ENCODE measurements at regions not wholly inside any gene's neighbourhood (a gene's known extent, or its start where the extent isn't known, plus 50 kb on each side); places are given as distances from the start of the nearest gene placed in this dataset.

DNA sequence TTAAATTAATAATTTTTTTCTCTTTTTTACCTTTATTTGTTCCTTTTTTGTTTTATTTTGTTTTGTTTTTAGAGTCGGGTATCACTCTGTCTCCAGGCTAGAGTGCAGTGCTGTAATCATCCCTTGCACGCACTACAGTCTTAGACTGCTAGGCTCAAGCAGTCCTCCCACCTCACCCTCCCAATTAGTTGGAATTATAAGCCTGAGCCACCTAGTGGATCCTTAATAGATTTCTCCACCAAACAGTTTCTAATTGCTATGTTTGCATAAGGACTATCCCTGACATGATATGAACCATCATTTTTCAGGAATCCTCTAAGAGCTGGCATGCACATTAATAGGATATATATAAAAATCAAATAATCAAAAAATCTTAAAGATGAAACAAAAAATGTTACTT is 993.2 kb downstream of the OTOL1 start:
- intact Hi-C loops (cut with micrococcal nuclease), result no loop called here
- Mint-ChIP-seq H3K27ac (no peak overlapping the region), H3K4me1 (ENCODE audit: low read depth) (no peaks in the 10 kb centered on the region), H3K27me3 (ENCODE audit: insufficient read depth) (no peaks in the 10 kb centered on the region), H3K4me3 (no peak overlapping the region), H3K9me3 (peaks cover 3% of the 10 kb centered on the region), H3K36me3 (ENCODE audit: low read depth) (no peaks in the 10 kb centered on the region)
- DNase-seq (ENCODE audit: low spot score), result no peak

DNA sequence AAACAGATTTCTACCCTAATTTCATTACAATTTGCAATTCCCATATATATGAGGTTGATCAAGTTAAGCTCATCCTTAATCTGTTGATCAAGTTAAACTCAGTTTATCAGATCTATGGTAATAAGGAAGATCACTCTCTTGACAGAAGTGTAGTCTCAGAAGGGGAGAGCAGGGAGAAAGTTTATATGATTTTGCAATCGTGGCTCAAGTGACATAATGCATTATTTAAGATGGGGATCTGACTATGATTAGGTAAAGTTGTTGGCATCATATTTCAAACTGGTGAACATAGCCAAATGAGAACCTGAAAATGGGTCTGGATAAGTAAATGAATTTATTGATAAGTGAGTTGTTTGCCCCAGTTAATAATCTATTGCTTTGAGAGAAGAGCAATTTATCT is 995.3 kb downstream of the OTOL1 start:
- no peak overlapping the region for H3K4me3 Mint-ChIP-seq
- no peak for DNase-seq (ENCODE audit: low spot score)
- intact Hi-C loops (cut with micrococcal nuclease), result no loop called here
- H3K27ac Mint-ChIP-seq, result no peak overlapping the region
- H3K36me3 Mint-ChIP-seq (ENCODE audit: low read depth), result no peaks in the 10 kb centered on the region
- H3K9me3 Mint-ChIP-seq, result peaks cover 3% of the 10 kb centered on the region
- H3K27me3 Mint-ChIP-seq (ENCODE audit: insufficient read depth), result no peaks in the 10 kb centered on the region
- H3K4me1 Mint-ChIP-seq (ENCODE audit: low read depth), result no peaks in the 10 kb centered on the region

DNA sequence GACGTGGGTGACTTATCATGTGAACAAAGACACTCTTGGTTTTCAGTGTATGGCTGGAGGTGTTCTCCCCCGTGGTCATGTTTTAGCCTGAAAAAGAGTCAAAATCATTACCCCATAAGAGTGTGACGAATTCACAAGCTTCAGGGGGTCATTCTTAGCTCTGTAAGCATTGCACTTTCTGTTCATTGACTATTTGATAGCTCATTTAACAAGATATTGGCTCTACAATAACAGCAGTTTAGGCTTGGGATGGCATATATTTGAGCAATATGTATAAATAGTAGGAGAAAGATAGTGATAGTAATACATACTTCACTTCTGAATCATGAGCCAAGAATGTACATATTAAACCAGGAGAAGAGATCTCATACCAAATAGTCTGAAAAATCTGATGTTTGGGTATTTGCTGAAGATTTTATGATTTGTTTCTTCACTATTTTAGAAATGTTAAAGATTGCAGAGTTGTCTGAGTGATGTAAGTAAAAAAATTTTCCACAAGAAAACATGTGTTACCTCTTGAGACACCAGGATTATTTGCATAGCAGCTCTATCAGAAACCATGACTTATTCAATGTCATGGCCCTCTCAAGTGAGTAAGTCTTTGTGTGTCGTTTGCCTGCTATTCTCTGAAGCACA is 996.0 kb downstream of the OTOL1 start:
- no peaks in the 10 kb centered on the region for H3K4me1 Mint-ChIP-seq (ENCODE audit: low read depth)
- H3K9me3 Mint-ChIP-seq, result peaks cover 3% of the 10 kb centered on the region
- H3K27me3 Mint-ChIP-seq (ENCODE audit: insufficient read depth), result no peaks in the 10 kb centered on the region
- DNase-seq (ENCODE audit: low spot score), result no peak
- H3K36me3 Mint-ChIP-seq (ENCODE audit: low read depth), result no peaks in the 10 kb centered on the region
- intact Hi-C loops (cut with micrococcal nuclease), result no loop called here
- H3K27ac Mint-ChIP-seq, result no peak overlapping the region
- no peak overlapping the region for H3K4me3 Mint-ChIP-seq

DNA sequence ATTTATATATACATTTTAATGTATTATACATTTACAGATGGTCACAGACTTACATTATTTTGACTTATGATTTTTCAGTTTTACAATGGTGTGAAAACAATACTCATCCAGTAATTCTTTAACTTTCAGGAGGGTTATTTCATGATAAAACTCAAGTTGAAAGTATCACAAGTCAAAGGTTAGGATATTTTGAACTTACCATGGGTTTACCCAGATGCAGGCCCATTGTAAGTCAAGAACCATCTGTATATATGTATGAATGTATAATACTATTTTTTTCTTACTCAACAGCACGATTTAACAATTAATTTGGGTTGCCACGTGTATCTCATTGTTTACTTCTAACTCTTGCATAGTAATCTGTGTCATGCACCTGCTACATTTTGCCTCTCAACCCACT is 1002.0 kb downstream of the OTOL1 start:
- intact Hi-C loops (cut with micrococcal nuclease), result no loop called here
- Mint-ChIP-seq H3K36me3 (ENCODE audit: low read depth) (no peaks in the 10 kb centered on the region), H3K4me3 (no peak overlapping the region), H3K9me3 (no peaks in the 10 kb centered on the region), H3K27me3 (ENCODE audit: insufficient read depth) (no peaks in the 10 kb centered on the region), H3K27ac (no peak overlapping the region), H3K4me1 (ENCODE audit: low read depth) (no peaks in the 10 kb centered on the region)
- no peak for DNase-seq (ENCODE audit: low spot score)

DNA sequence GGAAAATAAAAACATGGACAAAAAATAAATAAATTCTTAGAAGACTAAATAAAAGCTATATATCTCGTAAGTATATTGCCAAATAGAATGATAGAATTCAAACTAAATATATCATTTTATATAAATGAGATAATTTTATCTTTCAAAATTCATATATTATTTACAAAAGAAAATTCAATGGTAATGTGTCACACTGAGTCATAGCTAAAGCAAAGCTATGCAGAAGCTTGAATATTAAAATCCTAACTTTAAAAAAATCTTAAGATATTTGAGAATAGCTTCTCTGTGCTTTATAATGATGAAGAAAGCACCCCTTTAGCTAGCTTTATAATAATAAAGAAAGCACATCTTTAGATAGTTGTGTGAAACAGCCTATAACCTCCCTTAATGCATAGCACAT is 1010.8 kb downstream of the OTOL1 start:
- peaks cover 3% of the 10 kb centered on the region for H3K9me3 Mint-ChIP-seq
- intact Hi-C loops (cut with micrococcal nuclease), result no loop called here
- H3K27ac Mint-ChIP-seq, result no peak overlapping the region
- H3K36me3 Mint-ChIP-seq (ENCODE audit: low read depth), result no peaks in the 10 kb centered on the region
- DNase-seq (ENCODE audit: low spot score), result no peak
- no peaks in the 10 kb centered on the region for H3K27me3 Mint-ChIP-seq (ENCODE audit: insufficient read depth)
- H3K4me1 Mint-ChIP-seq (ENCODE audit: low read depth), result no peaks in the 10 kb centered on the region
- no peak overlapping the region for H3K4me3 Mint-ChIP-seq

- Mint-ChIP-seq H3K9me3 (peaks cover 3% of the 10 kb centered on the region), H3K36me3 (ENCODE audit: low read depth) (no peaks in the 10 kb centered on the region), H3K4me1 (ENCODE audit: low read depth) (no peaks in the 10 kb centered on the region), H3K27ac (no peak overlapping the region), H3K27me3 (ENCODE audit: insufficient read depth) (no peaks in the 10 kb centered on the region), H3K4me3 (no peak overlapping the region)
- no peak for DNase-seq (ENCODE audit: low spot score)
- intact Hi-C loops (cut with micrococcal nuclease), result no loop called here
Measured at GRCh38 chr3:162512488-162512887, 1015.9 kb downstream of the OTOL1 start.

DNA sequence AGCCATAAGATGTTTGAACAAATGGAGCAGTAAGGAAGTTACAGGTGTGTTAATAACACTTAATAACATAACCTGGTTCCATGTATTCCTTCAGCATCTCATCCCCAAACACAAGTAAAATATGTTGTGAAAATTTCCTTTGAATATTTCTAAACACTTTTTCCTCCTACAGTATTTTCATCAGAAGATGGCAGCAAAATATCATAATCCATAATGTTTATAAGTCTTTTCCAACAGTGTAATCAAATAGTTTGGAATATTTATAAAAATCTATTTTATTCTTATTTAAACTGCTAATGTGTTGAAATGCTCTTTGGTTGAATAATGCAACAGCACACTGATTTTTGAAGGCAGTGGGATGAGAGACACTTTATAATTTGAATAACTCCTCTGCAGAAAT is 1020.5 kb downstream of the OTOL1 start:
- no peaks in the 10 kb centered on the region for H3K9me3 Mint-ChIP-seq
- intact Hi-C loops (cut with micrococcal nuclease), result no loop called here
- H3K4me1 Mint-ChIP-seq (ENCODE audit: low read depth), result no peaks in the 10 kb centered on the region
- no peak for DNase-seq (ENCODE audit: low spot score)
- H3K27ac Mint-ChIP-seq, result no peak overlapping the region
- no peaks in the 10 kb centered on the region for H3K27me3 Mint-ChIP-seq (ENCODE audit: insufficient read depth)
- H3K36me3 Mint-ChIP-seq (ENCODE audit: low read depth), result no peaks in the 10 kb centered on the region
- H3K4me3 Mint-ChIP-seq, result no peak overlapping the region

DNA sequence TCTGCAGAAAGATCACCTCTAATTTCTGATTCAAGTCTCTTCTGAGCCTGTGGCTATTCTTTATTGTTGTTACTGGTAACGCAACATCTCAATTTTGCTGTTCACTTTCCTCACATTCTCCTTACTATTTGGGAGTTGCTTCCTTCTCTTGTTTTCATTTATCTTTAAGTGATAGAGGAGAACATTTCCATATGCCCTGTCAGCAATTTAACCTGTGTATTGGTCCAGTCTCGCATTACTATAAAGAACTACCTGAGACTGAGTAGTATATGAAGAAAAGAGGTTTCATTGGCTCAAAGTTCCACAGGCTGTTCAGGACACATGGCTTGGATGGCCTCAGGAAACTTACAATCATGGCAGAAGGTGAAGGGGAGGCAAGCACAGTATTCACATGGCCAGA is 1025.1 kb downstream of the OTOL1 start:
- no peaks in the 10 kb centered on the region for H3K4me1 Mint-ChIP-seq (ENCODE audit: low read depth)
- H3K9me3 Mint-ChIP-seq, result no peaks in the 10 kb centered on the region
- no peaks in the 10 kb centered on the region for H3K36me3 Mint-ChIP-seq (ENCODE audit: low read depth)
- H3K27ac Mint-ChIP-seq, result no peak overlapping the region
- no peaks in the 10 kb centered on the region for H3K27me3 Mint-ChIP-seq (ENCODE audit: insufficient read depth)
- H3K4me3 Mint-ChIP-seq, result no peak overlapping the region
- intact Hi-C loops (cut with micrococcal nuclease), result no loop called here
- no peak for DNase-seq (ENCODE audit: low spot score)

DNA sequence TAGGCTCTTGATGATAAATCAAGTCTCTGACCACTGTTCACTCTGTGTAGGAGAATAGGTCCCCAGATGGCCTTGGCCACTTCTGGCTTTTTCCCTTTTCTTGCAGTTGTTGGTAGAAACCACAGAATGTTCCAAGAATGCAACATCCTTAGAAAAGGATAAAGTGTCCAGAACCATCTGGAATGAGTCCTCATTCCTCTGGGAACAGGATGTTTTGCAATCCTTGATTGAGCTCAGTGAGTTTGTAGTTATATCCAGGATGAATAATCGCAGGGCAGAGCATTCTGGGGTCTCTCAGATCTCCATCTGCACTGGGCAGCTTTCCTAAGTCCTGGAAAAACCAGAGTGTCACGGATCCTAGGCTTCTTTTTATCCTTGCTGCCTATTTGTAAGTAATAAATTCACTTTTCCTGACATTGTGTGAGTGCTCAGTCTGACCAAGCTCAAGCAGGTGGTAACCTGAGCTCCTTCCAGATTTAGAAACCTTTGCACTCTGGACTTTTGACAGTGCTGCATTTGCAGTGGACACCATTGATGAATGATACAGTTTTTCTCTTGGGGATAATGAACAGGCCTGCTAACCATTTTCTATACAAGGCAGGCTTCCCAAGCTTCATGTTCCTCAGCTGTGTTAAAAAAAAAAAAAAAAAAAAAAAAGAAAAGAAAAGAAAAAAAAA is 1028.6 kb downstream of the OTOL1 start:
- no peak for DNase-seq (ENCODE audit: low spot score)
- Mint-ChIP-seq H3K4me3 (no peak overlapping the region), H3K9me3 (no peaks in the 10 kb centered on the region), H3K4me1 (ENCODE audit: low read depth) (no peaks in the 10 kb centered on the region), H3K27me3 (ENCODE audit: insufficient read depth) (no peaks in the 10 kb centered on the region), H3K36me3 (ENCODE audit: low read depth) (no peaks in the 10 kb centered on the region), H3K27ac (no peak overlapping the region)
- intact Hi-C loops (cut with micrococcal nuclease), result no loop called here

DNA sequence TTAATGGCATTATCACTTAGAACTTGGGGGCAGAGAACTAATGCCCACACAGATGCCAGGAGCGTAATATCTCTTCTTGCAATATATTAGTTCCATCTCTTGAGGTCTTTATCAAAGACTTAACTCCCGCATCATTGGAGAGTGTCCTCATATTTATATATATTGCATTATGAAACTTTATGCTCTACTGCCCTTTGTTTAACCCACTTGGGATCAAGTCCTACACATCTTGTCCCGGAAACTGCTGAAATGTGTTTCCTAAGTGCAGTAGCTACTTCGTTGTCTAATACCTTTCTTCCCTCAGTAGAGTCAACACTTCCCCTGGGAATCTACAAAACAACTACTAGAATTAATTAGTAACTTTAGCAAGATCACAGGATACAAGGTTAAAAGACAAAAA is 1029.2 kb downstream of the OTOL1 start:
- Mint-ChIP-seq H3K4me1 (ENCODE audit: low read depth) (no peaks in the 10 kb centered on the region), H3K9me3 (no peaks in the 10 kb centered on the region), H3K27ac (no peak overlapping the region), H3K27me3 (ENCODE audit: insufficient read depth) (no peaks in the 10 kb centered on the region), H3K4me3 (no peak overlapping the region), H3K36me3 (ENCODE audit: low read depth) (no peaks in the 10 kb centered on the region)
- no peak for DNase-seq (ENCODE audit: low spot score)
- intact Hi-C loops (cut with micrococcal nuclease), result no loop called here

DNA sequence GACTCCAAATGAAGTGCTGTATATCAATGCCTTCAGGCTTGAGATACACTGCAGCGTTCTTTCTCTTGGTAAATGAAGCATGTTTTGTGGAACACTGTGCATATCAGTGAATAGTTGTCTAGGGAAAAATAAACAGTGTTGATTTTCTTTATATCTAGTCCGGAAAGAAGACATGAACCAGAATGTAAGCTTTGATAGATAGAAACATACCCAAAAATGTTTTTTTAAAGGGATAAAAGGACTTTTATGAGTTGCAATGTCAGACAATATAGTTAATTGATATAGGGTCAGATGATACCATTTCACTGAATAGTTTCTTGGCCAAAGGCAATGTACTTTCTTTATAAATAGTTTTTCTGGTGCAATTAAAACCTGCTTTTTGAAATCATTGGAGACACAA is 1037.8 kb downstream of the OTOL1 start:
- H3K36me3 Mint-ChIP-seq (ENCODE audit: low read depth), result no peaks in the 10 kb centered on the region
- H3K27me3 Mint-ChIP-seq (ENCODE audit: insufficient read depth), result no peaks in the 10 kb centered on the region
- H3K4me1 Mint-ChIP-seq (ENCODE audit: low read depth), result no peaks in the 10 kb centered on the region
- H3K27ac Mint-ChIP-seq, result no peak overlapping the region
- intact Hi-C loops (cut with micrococcal nuclease), result no loop called here
- H3K9me3 Mint-ChIP-seq, result no peaks in the 10 kb centered on the region
- no peak overlapping the region for H3K4me3 Mint-ChIP-seq
- DNase-seq (ENCODE audit: low spot score), result no peak

DNA sequence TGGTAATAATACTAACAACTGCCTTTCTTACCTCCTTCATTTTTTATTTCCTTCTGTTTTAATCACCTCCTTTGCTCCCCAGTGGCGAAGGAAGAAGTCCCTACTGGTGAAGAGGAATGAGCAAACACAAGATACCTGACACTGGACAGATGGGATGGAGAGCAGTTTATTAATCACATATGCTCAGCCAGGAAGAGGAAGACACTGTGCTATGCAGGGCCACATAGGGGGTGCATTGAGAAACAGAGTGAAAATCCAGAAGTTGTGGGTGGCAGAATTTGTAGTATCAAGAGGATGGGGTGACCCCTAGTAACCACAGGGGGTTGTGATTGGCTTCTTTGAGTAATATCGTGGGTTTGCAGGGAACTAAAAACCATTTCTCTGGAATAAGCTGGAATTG is 1041.9 kb downstream of the OTOL1 start:
- no peaks in the 10 kb centered on the region for H3K36me3 Mint-ChIP-seq (ENCODE audit: low read depth)
- intact Hi-C loops (cut with micrococcal nuclease), result no loop called here
- no peak for DNase-seq (ENCODE audit: low spot score)

DNA sequence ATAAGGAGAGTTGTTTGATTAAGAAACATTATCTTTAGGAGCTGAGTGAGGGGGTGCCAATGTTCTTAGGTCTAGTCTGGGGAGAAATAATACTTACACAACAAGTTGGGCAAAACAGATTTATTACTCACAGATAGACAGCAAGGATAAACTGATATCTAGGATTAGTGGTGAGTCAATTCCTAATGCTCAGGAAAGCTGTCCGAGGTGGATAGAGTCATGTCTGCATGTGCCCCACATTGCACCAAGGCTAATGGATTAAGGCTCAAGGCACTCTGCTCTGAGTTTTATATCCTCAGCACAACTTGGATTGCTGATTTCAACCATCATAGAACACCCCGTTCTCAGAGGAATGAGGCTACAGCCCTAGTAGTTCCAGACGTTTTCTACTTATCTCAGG is 1042.3 kb downstream of the OTOL1 start:
- H3K36me3 Mint-ChIP-seq (ENCODE audit: low read depth), result no peaks in the 10 kb centered on the region
- no peaks in the 10 kb centered on the region for H3K9me3 Mint-ChIP-seq
- intact Hi-C loops (cut with micrococcal nuclease), result no loop called here
- H3K27me3 Mint-ChIP-seq (ENCODE audit: insufficient read depth), result peaks cover 2% of the 10 kb centered on the region
- no peak overlapping the region for H3K27ac Mint-ChIP-seq
- no peak for DNase-seq (ENCODE audit: low spot score)
- H3K4me3 Mint-ChIP-seq, result no peak overlapping the region
- no peaks in the 10 kb centered on the region for H3K4me1 Mint-ChIP-seq (ENCODE audit: low read depth)

More for the DNA sequence above, 1041.9 kb downstream of the OTOL1 start:
- H3K27ac Mint-ChIP-seq, result no peak overlapping the region
- H3K9me3 Mint-ChIP-seq, result no peaks in the 10 kb centered on the region
- H3K4me1 Mint-ChIP-seq (ENCODE audit: low read depth), result no peaks in the 10 kb centered on the region
- peaks cover 2% of the 10 kb centered on the region for H3K27me3 Mint-ChIP-seq (ENCODE audit: insufficient read depth)
- H3K4me3 Mint-ChIP-seq, result no peak overlapping the region

- intact Hi-C loops (cut with micrococcal nuclease), result no loop called here
Measured at GRCh38 chr3:162540421-162540820, 1043.8 kb downstream of the OTOL1 start.

More at GRCh38 chr3:162540421-162540820, 1043.8 kb downstream of the OTOL1 start:
- Mint-ChIP-seq H3K4me1 (ENCODE audit: low read depth) (no peaks in the 10 kb centered on the region), H3K9me3 (no peaks in the 10 kb centered on the region), H3K27ac (no peak overlapping the region), H3K36me3 (ENCODE audit: low read depth) (no peaks in the 10 kb centered on the region), H3K4me3 (no peak overlapping the region), H3K27me3 (ENCODE audit: insufficient read depth) (peaks cover 2% of the 10 kb centered on the region)
- DNase-seq (ENCODE audit: low spot score), result no peak

Data from activated T-helper 1 cell treated with anti-CD3 and anti-CD28 coated beads, Interleukin-12 subunit alpha, Interleukin-12 subunit beta, Interleukin-2, Interleukin-4 antibody, amounts not matched to agents 30 ng/mL and 10 ng/mL and 1 ng/mL, durations not matched to agents 14 hours and 24 hours and 36 hours (primary cell).